ENCODE measurements at regions not wholly inside any gene's neighbourhood (a gene's known extent, or its start where the extent isn't known, plus 50 kb on each side); places are given as distances from the start of the nearest gene placed in this dataset.

DNA sequence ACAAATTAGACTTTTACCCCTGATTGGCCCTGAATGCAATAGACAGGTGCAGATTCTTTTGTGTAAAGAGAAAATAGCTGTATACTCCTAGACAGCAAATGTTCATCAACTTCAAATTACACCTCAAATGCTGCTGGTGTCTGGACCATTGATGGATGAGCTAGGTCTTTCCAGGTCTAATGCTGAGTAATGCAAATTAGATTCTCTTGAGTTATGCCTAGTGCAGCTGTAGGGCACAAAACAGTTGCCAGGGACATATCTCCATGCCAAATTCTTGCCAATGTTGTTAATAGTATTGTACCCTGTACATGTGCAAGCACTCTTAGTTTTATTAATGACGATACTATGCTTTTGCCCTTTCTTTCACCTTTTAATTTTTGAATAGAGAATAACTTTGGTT, 72.3 kb upstream of the CNTLN start:
- TF ChIP-seq, protein P1, sequence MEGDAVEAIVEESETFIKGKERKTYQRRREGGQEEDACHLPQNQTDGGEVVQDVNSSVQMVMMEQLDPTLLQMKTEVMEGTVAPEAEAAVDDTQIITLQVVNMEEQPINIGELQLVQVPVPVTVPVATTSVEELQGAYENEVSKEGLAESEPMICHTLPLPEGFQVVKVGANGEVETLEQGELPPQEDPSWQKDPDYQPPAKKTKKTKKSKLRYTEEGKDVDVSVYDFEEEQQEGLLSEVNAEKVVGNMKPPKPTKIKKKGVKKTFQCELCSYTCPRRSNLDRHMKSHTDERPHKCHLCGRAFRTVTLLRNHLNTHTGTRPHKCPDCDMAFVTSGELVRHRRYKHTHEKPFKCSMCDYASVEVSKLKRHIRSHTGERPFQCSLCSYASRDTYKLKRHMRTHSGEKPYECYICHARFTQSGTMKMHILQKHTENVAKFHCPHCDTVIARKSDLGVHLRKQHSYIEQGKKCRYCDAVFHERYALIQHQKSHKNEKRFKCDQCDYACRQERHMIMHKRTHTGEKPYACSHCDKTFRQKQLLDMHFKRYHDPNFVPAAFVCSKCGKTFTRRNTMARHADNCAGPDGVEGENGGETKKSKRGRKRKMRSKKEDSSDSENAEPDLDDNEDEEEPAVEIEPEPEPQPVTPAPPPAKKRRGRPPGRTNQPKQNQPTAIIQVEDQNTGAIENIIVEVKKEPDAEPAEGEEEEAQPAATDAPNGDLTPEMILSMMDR (optimal IDR thresholded peaks at IDR 0.05 in 1 of 3, IDR thresholded peaks at IDR 0.05 in 1 of 3, conservative IDR thresholded peaks at IDR 0.05 in 1 of 3; ENCODE audit: extremely low read depth in 1 of 3, insufficient read depth in 2 of 3, low read length in 3 of 3), result no peak
- no peak for TF ChIP-seq EZH2 (IDR thresholded peaks at IDR 0.05; ENCODE audit: low read length)

Measured in keratinocyte (primary cell).